Right atrium auricular region (tissue), 2 donors: ENCODE measurements at regions not wholly inside any gene's neighbourhood (a gene's known extent, or its start where the extent isn't known, plus 50 kb on each side); places are given as distances from the start of the nearest gene placed in this dataset.

Experiments used
- DNase-seq: peaks from one replicate; pipeline ENCODE4 v3.0.0-alpha.2; 2019; ENCODE audit warnings: low spot score
- H3K27ac ChIP-seq, 2 donors: fragments of 200-600 bp; sonication (generic); 1 replicate in 1 of 2; 2 replicates in 1 of 2; pipeline ENCODE4 v1.5.1; 2016 to 2019
- H3K27me3 ChIP-seq, 2 donors: fragments of 200-600 bp; sonication (generic); one replicate each; pipeline versions ENCODE4 v1.5.1 to v1.6.0; 2017 to 2019
- H3K36me3 ChIP-seq: fragments of 200-600 bp; sonication (generic); one replicate; pipeline ENCODE4 v1.5.1; 2016
- H3K4me1 ChIP-seq, 2 donors: fragments of 200-600 bp; sonication (generic); one replicate each; pipeline versions ENCODE4 v1.5.1 to v1.6.0; 2017 to 2019
- H3K4me3 ChIP-seq, 2 donors: fragments of 200-600 bp; sonication (generic); 1 replicate in 1 of 2; 2 replicates in 1 of 2; pipeline ENCODE4 v1.5.1; 2017 to 2019; ENCODE audit warnings: mild to moderate bottlenecking in 1 of 2, moderate library complexity in 1 of 2
- H3K9me3 ChIP-seq, 2 donors: fragments of 200-600 bp; sonication (generic); one replicate each; pipeline ENCODE4 v1.5.1; 2019
- TF ChIP-seq, protein P1 (sequence below), 2 donors: fragments of 200-600 bp; sonication (generic); IDR thresholded peaks; one replicate each; pipeline ENCODE4 v1.5.1; 2019; ENCODE audit warnings: antibody characterized with exemption in 2 of 2

DNA sequence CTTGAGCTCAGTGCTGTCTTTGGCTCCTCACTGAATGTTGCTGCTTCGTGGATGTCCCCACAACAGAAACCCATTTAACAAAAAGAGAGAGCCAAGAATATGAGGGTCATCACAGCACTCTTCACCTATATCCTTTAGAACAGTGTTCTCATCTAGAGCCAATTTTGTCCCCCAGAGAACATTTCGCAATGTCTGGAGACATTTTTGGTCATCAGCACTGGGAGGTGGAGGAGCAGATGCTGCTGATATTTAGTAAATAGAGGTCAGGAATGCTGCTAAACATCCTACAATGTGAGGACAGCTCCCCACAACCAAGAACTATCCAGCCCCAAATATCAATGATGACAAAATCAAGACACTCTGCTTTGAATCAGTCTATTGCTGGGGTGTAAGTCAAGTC lies 92.5 kb downstream of the BBS10 start:
- TF ChIP-seq, protein P1, sequence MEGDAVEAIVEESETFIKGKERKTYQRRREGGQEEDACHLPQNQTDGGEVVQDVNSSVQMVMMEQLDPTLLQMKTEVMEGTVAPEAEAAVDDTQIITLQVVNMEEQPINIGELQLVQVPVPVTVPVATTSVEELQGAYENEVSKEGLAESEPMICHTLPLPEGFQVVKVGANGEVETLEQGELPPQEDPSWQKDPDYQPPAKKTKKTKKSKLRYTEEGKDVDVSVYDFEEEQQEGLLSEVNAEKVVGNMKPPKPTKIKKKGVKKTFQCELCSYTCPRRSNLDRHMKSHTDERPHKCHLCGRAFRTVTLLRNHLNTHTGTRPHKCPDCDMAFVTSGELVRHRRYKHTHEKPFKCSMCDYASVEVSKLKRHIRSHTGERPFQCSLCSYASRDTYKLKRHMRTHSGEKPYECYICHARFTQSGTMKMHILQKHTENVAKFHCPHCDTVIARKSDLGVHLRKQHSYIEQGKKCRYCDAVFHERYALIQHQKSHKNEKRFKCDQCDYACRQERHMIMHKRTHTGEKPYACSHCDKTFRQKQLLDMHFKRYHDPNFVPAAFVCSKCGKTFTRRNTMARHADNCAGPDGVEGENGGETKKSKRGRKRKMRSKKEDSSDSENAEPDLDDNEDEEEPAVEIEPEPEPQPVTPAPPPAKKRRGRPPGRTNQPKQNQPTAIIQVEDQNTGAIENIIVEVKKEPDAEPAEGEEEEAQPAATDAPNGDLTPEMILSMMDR (IDR thresholded peaks at IDR 0.05), result no peak
- no peak for DNase-seq
- Histone ChIP-seq H3K9me3 (no peaks in the 10 kb centered on the region), H3K4me3 (no peak overlapping the region), H3K4me1 (peaks cover 0 to 37% of the 10 kb centered on the region in 2 donors), H3K27me3 (no peaks in the 10 kb centered on the region), H3K36me3 (no peaks in the 10 kb centered on the region), H3K27ac (no peak overlapping the region)

DNA sequence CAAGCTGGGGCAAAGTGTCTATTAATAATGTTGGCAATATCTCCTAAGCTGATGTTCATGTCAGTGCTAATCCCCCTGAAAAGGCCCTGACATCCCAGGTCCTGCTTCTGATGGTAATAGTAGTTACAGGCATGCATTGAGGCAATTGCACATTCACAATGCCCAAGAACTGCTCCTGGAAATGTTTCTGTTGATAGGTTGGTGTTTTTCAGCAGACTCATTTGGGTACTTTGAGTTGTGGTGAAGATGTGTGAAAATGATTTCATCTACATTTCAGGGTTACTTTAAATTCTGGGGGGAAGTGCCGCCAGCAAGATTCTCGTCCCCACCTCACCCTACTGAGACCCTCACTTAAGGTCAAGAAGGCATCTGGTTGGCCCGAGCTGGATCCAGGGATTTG lies 92.9 kb downstream of the BBS10 start:
- Histone ChIP-seq H3K9me3 (no peaks in the 10 kb centered on the region), H3K4me1 (peaks cover 0 to 33% of the 10 kb centered on the region in 2 donors), H3K27me3 (no peaks in the 10 kb centered on the region), H3K36me3 (no peaks in the 10 kb centered on the region), H3K4me3 (no peak overlapping the region), H3K27ac (no peak overlapping the region)
- DNase-seq, result no peak
- TF ChIP-seq, protein P1 (IDR thresholded peaks at IDR 0.05), result no peak

DNA sequence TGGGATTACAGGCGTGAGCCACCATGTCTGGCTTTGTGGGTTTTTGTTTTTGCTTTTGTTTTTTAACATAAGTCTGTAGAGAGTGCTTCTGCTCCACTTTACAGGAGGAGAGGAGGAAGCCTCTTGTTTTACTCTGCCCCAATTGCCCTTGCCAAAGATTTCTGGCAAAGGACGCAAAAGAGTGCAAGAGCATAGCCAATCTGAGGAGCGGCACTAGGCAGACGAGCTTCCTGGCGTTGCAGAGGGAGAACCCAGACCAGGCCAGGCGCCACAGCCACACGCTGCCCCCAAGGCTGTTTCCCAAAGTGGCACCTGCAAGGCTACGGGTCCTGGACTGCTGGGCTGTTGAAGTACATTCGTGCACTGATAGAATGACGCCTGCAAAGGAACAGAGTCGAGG lies 96.2 kb downstream of the BBS10 start:
- TF ChIP-seq, protein P1 (IDR thresholded peaks at IDR 0.05), result no peak
- Histone ChIP-seq H3K27me3 (no peaks in the 10 kb centered on the region), H3K4me3 (no peak overlapping the region), H3K9me3 (no peaks in the 10 kb centered on the region), H3K36me3 (no peaks in the 10 kb centered on the region), H3K27ac (no peak overlapping the region), H3K4me1 (peaks cover 0 to 10% of the 10 kb centered on the region in 2 donors)
- DNase-seq, result no peak

DNA sequence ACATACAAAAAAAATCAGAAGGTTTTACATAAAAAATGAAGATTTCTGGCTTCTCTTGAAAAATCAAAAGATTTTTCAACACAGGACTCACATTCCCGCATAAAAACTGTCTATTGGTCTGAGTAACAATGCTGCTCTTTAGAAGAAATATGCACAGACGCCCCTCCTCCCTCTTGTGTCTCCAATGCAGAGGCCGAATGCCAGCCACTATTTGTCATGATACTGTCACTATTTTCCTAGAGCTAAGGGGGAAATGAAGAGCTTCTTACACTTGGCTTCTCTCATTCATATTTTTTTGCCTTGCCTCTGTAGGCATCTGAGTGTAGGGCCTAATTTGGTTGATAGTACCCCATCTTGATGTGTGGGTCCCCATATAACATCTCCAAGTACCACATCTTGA lies 98.0 kb downstream of the BBS10 start:
- Histone ChIP-seq H3K36me3 (no peaks in the 10 kb centered on the region), H3K4me1 (no peaks in the 10 kb centered on the region), H3K27ac (no peak overlapping the region), H3K4me3 (no peak overlapping the region), H3K27me3 (no peaks in the 10 kb centered on the region), H3K9me3 (no peaks in the 10 kb centered on the region)
- DNase-seq, result no peak
- TF ChIP-seq, protein P1 (IDR thresholded peaks at IDR 0.05), result no peak

DNA sequence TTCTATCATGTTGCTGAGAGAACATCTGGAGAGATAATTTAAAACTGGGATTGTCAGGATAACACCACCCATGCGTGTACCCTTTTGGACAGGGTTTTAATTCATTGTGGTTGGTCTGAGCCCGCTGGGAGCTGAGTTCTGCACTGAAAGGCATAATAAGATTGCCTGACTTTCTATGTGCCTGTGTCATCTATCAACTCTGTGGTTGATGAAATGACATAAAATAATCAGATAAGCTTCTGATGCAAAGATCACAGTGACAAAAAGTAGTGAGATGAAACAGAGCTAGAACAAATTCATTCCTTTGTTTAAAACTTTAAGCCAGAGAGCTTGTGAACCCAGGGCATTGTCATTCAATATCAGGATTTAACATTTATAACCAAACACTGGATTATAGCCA lies 98.7 kb downstream of the BBS10 start:
- TF ChIP-seq, protein P1 (IDR thresholded peaks at IDR 0.05), result no peak
- H3K4me1 ChIP-seq, result no peaks in the 10 kb centered on the region
- H3K4me3 ChIP-seq, result no peak overlapping the region
- H3K36me3 ChIP-seq, result no peaks in the 10 kb centered on the region
- no peaks in the 10 kb centered on the region for H3K27me3 ChIP-seq
- no peak for DNase-seq
- no peak overlapping the region for H3K27ac ChIP-seq
- H3K9me3 ChIP-seq, result no peaks in the 10 kb centered on the region

DNA sequence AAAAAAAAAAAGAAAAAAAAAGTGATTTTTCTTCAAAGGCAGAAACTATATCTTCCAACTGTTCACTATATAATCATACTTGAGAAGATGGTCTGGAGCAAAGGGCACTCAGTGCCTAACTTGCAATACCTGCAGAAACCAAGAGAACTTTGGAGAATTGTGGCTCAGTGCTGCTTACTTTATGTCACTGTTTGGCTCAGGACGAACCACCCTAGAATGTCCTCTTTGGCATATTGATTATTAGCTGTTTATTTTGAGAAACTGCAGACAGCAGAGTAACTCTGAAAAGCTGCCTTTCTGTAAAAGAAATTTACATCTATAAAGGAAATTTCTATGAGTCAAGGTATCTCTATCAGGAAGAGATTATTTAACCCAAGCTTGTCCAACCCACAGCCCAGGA lies 100.2 kb downstream of the BBS10 start:
- no peak for DNase-seq
- TF ChIP-seq, protein P1 (IDR thresholded peaks at IDR 0.05), result no peak
- Histone ChIP-seq H3K27ac (no peak overlapping the region), H3K36me3 (no peaks in the 10 kb centered on the region), H3K4me1 (no peaks in the 10 kb centered on the region), H3K27me3 (no peaks in the 10 kb centered on the region), H3K9me3 (no peaks in the 10 kb centered on the region), H3K4me3 (no peak overlapping the region)
